IMR-90 (cell line): ENCODE measurements at regions not wholly inside any gene's neighbourhood (a gene's known extent, or its start where the extent isn't known, plus 50 kb on each side); places are given as distances from the start of the nearest gene placed in this dataset.
A peak's percentile ranks its signal among the peaks of the same experiment; 100 is the strongest.

Experiments used
- ATAC-seq: fragments of 200-7000 bp; cut with Tn5 transposase; 2 replicates; pipeline ENCODE4 v1.9.1; 2020; ENCODE audit warnings: low read depth, mild to moderate bottlenecking, moderate library complexity
- BruUV-seq: library from RNA; stranded (reverse); fragments of 400-500 nt; replicated peaks from 2 replicates; lab custom pipeline; 2021; lab: Mats Ljungman, UMichigan
- CTCF ChIA-PET: fragments of 300-600 bp; formaldehyde crosslinking; extraction: SDS; loops from one replicate; lab custom pipeline; 2021; ENCODE audit warnings: antibody characterized with exemption; lab: Yijun Ruan, JAX
- POLR2A ChIA-PET: fragments of 300-600 bp; sonication (Branson Sonifier 250); formaldehyde crosslinking; loops from one replicate; lab custom pipeline; 2022; ENCODE audit warnings: antibody characterized with exemption; ENCODE audit not compliant: unreplicated experiment; lab: Charles Lee
- DNase-seq: peaks from one replicate; pipeline ENCODE4 v3.0.0; 2013
- H2AFZ ChIP-seq: replicated peaks from 2 replicates; pipeline ENCODE3; 2013; ENCODE audit warnings: low read length, mild to moderate bottlenecking; ENCODE audit not compliant: poor library complexity
- H2AK5ac ChIP-seq: 2 replicates; pipeline ENCODE4 v1.6.1; 2013; ENCODE audit warnings: low read depth, low read length, inconsistent platforms
- H2AK9ac ChIP-seq: replicated peaks from 2 replicates; pipeline ENCODE3; 2013; ENCODE audit warnings: mild to moderate bottlenecking, low read depth, low read length, moderate library complexity; ENCODE audit not compliant: poor library complexity
- H2BK120ac ChIP-seq: 2 replicates; pipeline ENCODE4 v1.6.1; 2013; ENCODE audit warnings: low read depth, low read length, inconsistent platforms
- H2BK15ac ChIP-seq: 3 replicates; pipeline ENCODE4 v1.6.1; 2013; ENCODE audit warnings: low read depth, low read length, inconsistent platforms
- H2BK20ac ChIP-seq: 2 replicates; pipeline ENCODE4 v1.6.1; 2013; ENCODE audit warnings: low read depth, mild to moderate bottlenecking, inconsistent platforms, low read length, moderate library complexity
- H2BK5ac ChIP-seq: 2 replicates; pipeline ENCODE4 v1.6.1; 2013; ENCODE audit warnings: mild to moderate bottlenecking, low read depth, low read length, inconsistent platforms; ENCODE audit not compliant: poor library complexity, severe bottlenecking
- H3K14ac ChIP-seq: replicated peaks from 2 replicates; pipeline ENCODE4 v1.6.1; 2013; ENCODE audit warnings: low read depth, low read length, inconsistent platforms
- H3K18ac ChIP-seq: 2 replicates; pipeline ENCODE4 v1.6.1; 2013; ENCODE audit warnings: low read depth, low read length, control low read depth
- H3K23ac ChIP-seq: 2 replicates; pipeline ENCODE4 v1.6.1; 2013; ENCODE audit warnings: low read depth, low read length, inconsistent platforms
- H3K27ac ChIP-seq: 2 replicates; pipeline ENCODE4 v1.5.1; 2013; ENCODE audit warnings: mild to moderate bottlenecking, control low read depth, low read length; ENCODE audit not compliant: insufficient read depth
- H3K27me3 ChIP-seq: 2 replicates; pipeline ENCODE4 v1.6.1; 2013; ENCODE audit warnings: low read length; ENCODE audit not compliant: control insufficient read depth, insufficient read depth
- H3K36me3 ChIP-seq: 2 replicates; pipeline ENCODE4 v1.6.1; 2013; ENCODE audit warnings: low read length, mixed read lengths; ENCODE audit not compliant: control insufficient read depth, insufficient read depth
- H3K4ac ChIP-seq: 2 replicates; pipeline ENCODE4 v1.6.1; 2013; ENCODE audit warnings: low read depth, low read length, inconsistent platforms
- H3K4me1 ChIP-seq: 2 replicates; pipeline ENCODE4 v1.6.1; 2013; ENCODE audit warnings: low read length, mixed read lengths; ENCODE audit not compliant: control insufficient read depth, insufficient read depth
- H3K4me2 ChIP-seq: 2 replicates; pipeline ENCODE4 v1.6.1; 2013; ENCODE audit warnings: low read depth, mild to moderate bottlenecking, control low read depth, low read length, moderate library complexity
- H3K4me3 ChIP-seq: 2 replicates; pipeline ENCODE4 v1.5.1; 2013; ENCODE audit warnings: low read depth, mild to moderate bottlenecking, control low read depth, low read length, moderate library complexity; ENCODE audit not compliant: insufficient read depth
- H3K56ac ChIP-seq: 2 replicates; pipeline ENCODE4 v1.6.1; 2013; ENCODE audit warnings: low read length, inconsistent platforms; ENCODE audit not compliant: insufficient read depth; ENCODE audit errors: extremely low read depth
- H3K79me1 ChIP-seq, 2 experiments: 2 replicates each; pipeline ENCODE4 v1.6.1; 2013; ENCODE audit warnings: low read length in 2 of 2, inconsistent platforms in 1 of 2, low read depth in 1 of 2
- H3K9ac ChIP-seq: 2 replicates; pipeline ENCODE4 v1.6.1; 2013; ENCODE audit warnings: low read depth, low read length, control low read depth
- H3K9me1 ChIP-seq: 2 replicates; pipeline ENCODE4 v1.6.1; 2013; ENCODE audit warnings: low read length, inconsistent platforms; ENCODE audit not compliant: insufficient read depth
- H3K9me3 ChIP-seq: 2 replicates; pipeline ENCODE4 v1.6.1; 2013; ENCODE audit warnings: low read length; ENCODE audit not compliant: control insufficient read depth, insufficient read depth
- H4K20me1 ChIP-seq: 2 replicates; pipeline ENCODE4 v1.6.1; 2013; ENCODE audit warnings: low read length, inconsistent platforms; ENCODE audit not compliant: insufficient read depth
- H4K5ac ChIP-seq: 2 replicates; pipeline ENCODE4 v1.6.1; 2013; ENCODE audit warnings: mild to moderate bottlenecking, low read depth, low read length, control low read depth
- H4K8ac ChIP-seq, 2 experiments: 2 replicates each; pipeline ENCODE4 v1.6.1; 2013; ENCODE audit warnings: low read depth in 2 of 2, low read length in 2 of 2, control low read depth in 1 of 2, inconsistent platforms in 1 of 2
- H4K91ac ChIP-seq: 2 replicates; pipeline ENCODE4 v1.6.1; 2013; ENCODE audit warnings: low read depth, low read length, inconsistent platforms; ENCODE audit not compliant: insufficient read depth
- BHLHE40 ChIP-seq: fragments of 150-350 bp; IDR thresholded peaks from 2 replicates; pipeline ENCODE4 v1.6.1; 2016; ENCODE audit warnings: mild to moderate bottlenecking, low read depth, low read length
- CEBPB ChIP-seq: IDR thresholded peaks from 2 replicates; pipeline ENCODE4 v1.6.1; 2012; ENCODE audit warnings: low read depth, low read length, improper control_type of control experiment
- CTCF ChIP-seq: conservative IDR thresholded peaks from 2 replicates; pipeline ENCODE4 v1.5.1; 2012; ENCODE audit warnings: mild to moderate bottlenecking, low read depth, low read length, improper control_type of control experiment
- ELK1 ChIP-seq: fragments of 150-350 bp; IDR thresholded peaks from 2 replicates; pipeline ENCODE4 v1.6.1; 2016; ENCODE audit warnings: low read depth, mild to moderate bottlenecking, low read length, moderate library complexity, borderline replicate concordance
- FOS ChIP-seq: fragments of 150-350 bp; IDR thresholded peaks from 2 replicates; pipeline ENCODE4 v1.6.1; 2016; ENCODE audit warnings: low read depth, low read length
- MAFK ChIP-seq: IDR thresholded peaks from 2 replicates; pipeline ENCODE4 v1.6.1; 2012; ENCODE audit warnings: low read depth, low read length, improper control_type of control experiment
- MXI1 ChIP-seq: IDR thresholded peaks from 2 replicates; pipeline ENCODE4 v1.6.1; 2012; ENCODE audit warnings: low read depth, mild to moderate bottlenecking, low read length, moderate library complexity, borderline replicate concordance
- NFE2L2 ChIP-seq: fragments of 150-350 bp; IDR thresholded peaks from 2 replicates; pipeline ENCODE4 v1.6.1; 2016; ENCODE audit warnings: low read depth, mild to moderate bottlenecking, low read length
- POLR2A ChIP-seq: IDR thresholded peaks from 2 replicates; pipeline ENCODE4 v1.6.1; 2012; ENCODE audit warnings: mild to moderate bottlenecking, low read depth, low read length
- RAD21 ChIP-seq: IDR thresholded peaks from 2 replicates; pipeline ENCODE4 v1.6.1; 2012; ENCODE audit warnings: low read length, improper control_type of control experiment
- RCOR1 ChIP-seq: IDR thresholded peaks from 2 replicates; pipeline ENCODE4 v1.6.1; 2012; ENCODE audit warnings: mild to moderate bottlenecking, low read length, improper control_type of control experiment; ENCODE audit not compliant: insufficient replicate concordance
- RFX5 ChIP-seq: IDR thresholded peaks from 2 replicates; pipeline ENCODE4 v1.8.0; 2012; ENCODE audit warnings: low read depth, mild to moderate bottlenecking, low read length, moderate library complexity
- SMC3 ChIP-seq: fragments of 150-350 bp; IDR thresholded peaks from 2 replicates; pipeline ENCODE4 v1.6.1; 2016; ENCODE audit warnings: low read depth, mild to moderate bottlenecking, antibody characterized with exemption, low read length, moderate library complexity
- USF2 ChIP-seq: fragments of 150-350 bp; IDR thresholded peaks from 2 replicates; pipeline ENCODE4 v1.6.1; 2017; ENCODE audit warnings: mild to moderate bottlenecking, antibody characterized with exemption, low read length, low read depth
- whole genome bisulfite sequencing, 2 experiments: methylation state at CpG; one replicate each; pipeline versions ENCODE4 v1.1.5 to v1.1.7; 2013; ENCODE audit warnings: missing lambda C conversion rate in 2 of 2; ENCODE audit not compliant: insufficient read length in 1 of 2; ENCODE audit errors: extremely low coverage in 2 of 2; 5-methylcytosine and 5-hydroxymethylcytosine counted together
- dilution Hi-C: fragments of 300-500 bp; cut with HindIII; formaldehyde crosslinking; loops from one replicate; pipeline ENCODE4 v1.14.3; 2018; ENCODE audit warnings: low sequenced_read_pairs; ENCODE audit not compliant: unreplicated experiment
- in situ Hi-C: fragments of 300-500 bp; cut with MboI; formaldehyde crosslinking; loops from 3 replicates; pipeline ENCODE4 v1.14.3; 2019; ENCODE audit warnings: low sequenced_read_pairs, inconsistent platforms, mixed read lengths
- intact Hi-C: fragments of 100-400 bp; cut with micrococcal nuclease; formaldehyde crosslinking; loops from 2 replicates; pipeline ENCODE4 v1.10.0; 2022

GRCh38 chr5:174559566-174560090 is 164.8 kb upstream of the MSX2 start:
- intact Hi-C loops (loop anchor here (2.0 kb wide), 1 partner anchor 27 kb away; no protein-coding TSS in a partner anchor), dilution Hi-C loops (no loop called here), in situ Hi-C loops (no loop called here)
- H3K9ac ChIP-seq = peak overlapping the region; percentile 21; the same call in 1 of the 2 replicates
- no peak overlapping the region for H2AFZ ChIP-seq
- peak overlapping the region; percentile 89 for H2BK120ac ChIP-seq
- CTCF ChIA-PET = no interaction called here
- H4K5ac ChIP-seq = peak overlapping the region; percentile 58
- H2AK9ac ChIP-seq = peak overlapping the region; percentile 2
- WGBS, 2 experiments = 93% methylated on average over 3 of the region's 5 CpGs; no CpG with 5 or more reads in 1 of the 2 experiments
- ATAC-seq (peak; percentile 3; the same call in 1 of the 2 replicates), DNase-seq (no peak)
- peak overlapping the region; percentile 63 for H3K27ac ChIP-seq
- no peaks in the 10 kb centered on the region for H3K36me3 ChIP-seq
- TF ChIP-seq MXI1 (no peak), NFE2L2 (no peak), BHLHE40 (no peak), USF2 (no peak), ELK1 (no peak), POLR2A (no peak), RCOR1 (no peak), RFX5 (no peak), SMC3 (no peak), CTCF (no peak), RAD21 (no peak), MAFK (no peak), CEBPB (no peak), FOS (no peak)
- H3K4me3 ChIP-seq = no peak overlapping the region
- H4K91ac ChIP-seq = peak overlapping the region; percentile 94
- H3K56ac ChIP-seq = peak overlapping the region; percentile 49
- H4K20me1 ChIP-seq = no peaks in the 10 kb centered on the region
- peak overlapping the region; percentile 78 for H3K4ac ChIP-seq
- no peaks in the 10 kb centered on the region for H3K79me1 ChIP-seq
- H2AK5ac ChIP-seq = peak overlapping the region; percentile 65
- H3K27me3 ChIP-seq = no peaks in the 10 kb centered on the region
- peak overlapping the region; percentile 72 for H3K18ac ChIP-seq
- H3K14ac ChIP-seq = peak overlapping the region; percentile 82
- H3K23ac ChIP-seq = peak overlapping the region; percentile 65
- peak overlapping the region; percentile 72 for H2BK5ac ChIP-seq
- H3K9me1 ChIP-seq = no peaks in the 10 kb centered on the region
- H2BK15ac ChIP-seq = peak overlapping the region; percentile 36; the same call in 2 of the 3 replicates
- peak overlapping the region; percentile 93 for H2BK20ac ChIP-seq
- H3K4me2 ChIP-seq = peak overlapping the region; percentile 6; the same call in 1 of the 2 replicates
- POLR2A ChIA-PET = no interaction called here
- peaks cover 12% of the 10 kb centered on the region for H3K4me1 ChIP-seq
- peak overlapping the region; percentile 23 to 77; a peak in 3 of 4 replicates for H4K8ac ChIP-seq
- no TSS peak for BruUV-seq
- no peaks in the 10 kb centered on the region for H3K9me3 ChIP-seq
